ENCODE measurements at regions not wholly inside any gene's neighbourhood (a gene's known extent, or its start where the extent isn't known, plus 50 kb on each side); places are given as distances from the start of the nearest gene placed in this dataset.
A peak's percentile ranks its signal among the peaks of the same experiment; 100 is the strongest.

GRCh38 chr17:51454456-51454978, 194.2 kb downstream of the UTP18 start:
- in situ Hi-C loops (cut with HindIII; ENCODE audit: low pct_ligation_motif_present, low sequenced_read_pairs) = no loop called here
- H3K36me3 ChIP-seq (replicated peaks) = no peaks in the 10 kb centered on the region
- no peak overlapping the region for H3K4me3 ChIP-seq (ENCODE audit: low read depth, low read length)
- no peak overlapping the region for H3K27ac ChIP-seq
- TF ChIP-seq CTCF (IDR thresholded peaks at IDR 0.05; ENCODE audit: low read depth, low read length, missing control alignments) = no peak
- no peak for DNase-seq
- H3K27me3 ChIP-seq (replicated peaks) = no peaks in the 10 kb centered on the region

- TF ChIP-seq CTCF (IDR thresholded peaks at IDR 0.05; ENCODE audit: low read depth, low read length, missing control alignments) = no peak
- H3K27me3 ChIP-seq (replicated peaks) = no peaks in the 10 kb centered on the region
- in situ Hi-C loops (cut with HindIII; ENCODE audit: low pct_ligation_motif_present, low sequenced_read_pairs) = no loop called here
Observed at GRCh38 chr17:51455211-51455610, 194.9 kb downstream of the UTP18 start.

GRCh38 chr17:51455931-51456330, 195.6 kb downstream of the UTP18 start:
- no peaks in the 10 kb centered on the region for H3K27me3 ChIP-seq (replicated peaks)
- no peaks in the 10 kb centered on the region for H3K36me3 ChIP-seq (replicated peaks)
- in situ Hi-C loops (cut with HindIII; ENCODE audit: low pct_ligation_motif_present, low sequenced_read_pairs) = no loop called here
- H3K4me3 ChIP-seq (ENCODE audit: low read depth, low read length) = no peak overlapping the region
- no peak overlapping the region for H3K27ac ChIP-seq
- no peak for TF ChIP-seq CTCF (IDR thresholded peaks at IDR 0.05; ENCODE audit: low read depth, low read length, missing control alignments)
- DNase-seq = no peak

More at GRCh38 chr17:51455211-51455610, 194.9 kb downstream of the UTP18 start:
- Histone ChIP-seq H3K4me3 (ENCODE audit: low read depth, low read length) (no peak overlapping the region), H3K27ac (no peak overlapping the region), H3K36me3 (replicated peaks) (no peaks in the 10 kb centered on the region)
- no peak for DNase-seq

- Histone ChIP-seq H3K4me3 (ENCODE audit: low read depth, low read length) (no peak overlapping the region), H3K27me3 (replicated peaks) (no peaks in the 10 kb centered on the region), H3K27ac (no peak overlapping the region), H3K36me3 (replicated peaks) (no peaks in the 10 kb centered on the region)
- TF ChIP-seq CTCF (IDR thresholded peaks at IDR 0.05; ENCODE audit: low read depth, low read length, missing control alignments) = no peak
- no peak for DNase-seq
- in situ Hi-C loops (cut with HindIII; ENCODE audit: low pct_ligation_motif_present, low sequenced_read_pairs) = no loop called here
Observed at GRCh38 chr17:51456942-51457341, 196.6 kb downstream of the UTP18 start.

GRCh38 chr17:51461578-51462004, 201.2 kb downstream of the UTP18 start:
- H3K27me3 ChIP-seq (replicated peaks) = no peaks in the 10 kb centered on the region
- no peaks in the 10 kb centered on the region for H3K36me3 ChIP-seq (replicated peaks)
- TF ChIP-seq CTCF (IDR thresholded peaks at IDR 0.05; ENCODE audit: low read depth, low read length, missing control alignments) = peak; percentile 81
- DNase-seq = peak; percentile 32
- no peak overlapping the region for H3K27ac ChIP-seq
- H3K4me3 ChIP-seq (ENCODE audit: low read depth, low read length) = no peak overlapping the region
- in situ Hi-C loops (cut with HindIII; ENCODE audit: low pct_ligation_motif_present, low sequenced_read_pairs) = no loop called here

- DNase-seq = no peak
- in situ Hi-C loops (cut with HindIII; ENCODE audit: low pct_ligation_motif_present, low sequenced_read_pairs) = no loop called here
Observed at GRCh38 chr17:51463353-51463752, 203.0 kb downstream of the UTP18 start.

More at GRCh38 chr17:51463353-51463752, 203.0 kb downstream of the UTP18 start:
- no peaks in the 10 kb centered on the region for H3K36me3 ChIP-seq (replicated peaks)
- no peak overlapping the region for H3K27ac ChIP-seq
- TF ChIP-seq CTCF (IDR thresholded peaks at IDR 0.05; ENCODE audit: low read depth, low read length, missing control alignments) = no peak
- no peak overlapping the region for H3K4me3 ChIP-seq (ENCODE audit: low read depth, low read length)
- H3K27me3 ChIP-seq (replicated peaks) = no peaks in the 10 kb centered on the region
